ENCODE measurements at regions not wholly inside any gene's neighbourhood (a gene's known extent, or its start where the extent isn't known, plus 50 kb on each side); places are given as distances from the start of the nearest gene placed in this dataset.

DNA sequence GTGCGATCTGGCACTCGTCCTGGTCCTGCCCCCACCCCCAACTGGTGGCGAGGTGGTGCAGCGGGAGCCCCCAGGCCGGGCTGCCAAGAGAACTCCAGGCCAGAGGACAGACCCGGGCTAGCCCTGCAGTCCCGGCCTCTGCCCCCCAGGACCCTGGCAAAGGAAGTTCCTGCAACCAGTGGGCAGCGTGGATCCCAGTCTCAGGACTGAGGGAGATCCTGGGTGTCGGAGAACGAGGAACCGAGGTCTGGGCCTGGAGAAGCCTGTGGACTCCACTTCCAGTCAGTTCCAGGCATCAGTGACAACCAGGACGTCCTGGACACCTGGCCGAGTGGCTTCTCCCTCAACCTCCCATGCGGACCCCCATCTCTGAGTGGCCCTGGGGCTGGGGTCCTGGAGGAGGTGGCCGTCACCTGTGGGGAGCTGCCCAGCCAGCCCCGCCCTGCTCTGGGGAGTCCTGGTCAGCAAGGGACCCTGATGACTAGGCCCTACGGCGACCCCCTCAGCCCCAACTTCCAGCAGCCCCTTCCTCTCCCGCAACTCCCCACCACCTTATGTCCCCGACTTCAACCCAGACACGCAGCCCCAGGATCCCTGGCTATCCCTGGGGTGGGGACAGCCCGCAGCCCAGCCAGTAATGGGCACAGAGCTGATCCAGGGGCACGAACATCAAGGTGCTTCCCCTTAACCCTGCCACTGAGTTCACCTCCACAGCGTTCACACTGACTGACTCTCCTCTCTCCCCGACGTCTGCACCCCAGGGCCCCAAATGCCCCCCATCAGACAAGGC, 53.7 kb upstream of the NKX1-1 start:
- DNase-seq, result no peak

DNA sequence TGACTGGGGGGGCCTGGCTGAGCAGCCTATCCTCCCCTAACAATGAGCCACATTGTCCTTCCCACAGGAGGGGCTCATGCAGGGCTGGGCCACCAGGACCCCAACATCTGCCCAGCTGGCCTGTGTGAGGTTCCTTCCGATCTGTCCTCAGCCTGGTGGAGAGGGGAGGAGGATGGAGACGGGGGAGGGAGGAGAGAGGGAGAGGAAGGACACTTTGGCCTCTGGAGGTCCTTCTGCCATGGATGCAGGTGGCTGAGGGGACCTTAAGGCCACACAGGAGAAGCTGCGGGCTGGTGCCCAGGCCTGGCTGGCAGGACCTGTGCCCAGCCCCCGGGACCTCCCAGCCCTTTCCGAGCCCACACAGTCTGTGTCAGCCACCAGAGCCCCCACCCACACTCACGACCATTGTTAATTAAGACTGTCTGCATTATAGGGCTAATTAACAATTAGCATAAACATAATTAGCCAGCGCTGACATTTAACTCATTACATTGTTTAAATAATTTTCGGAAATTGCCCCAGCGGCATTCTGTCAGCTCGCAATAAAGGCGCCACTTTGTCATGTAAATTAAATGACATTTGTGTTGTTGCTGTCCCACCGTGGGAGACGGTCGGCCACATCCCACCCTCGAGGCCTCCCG, 53.0 kb upstream of the NKX1-1 start:
- DNase-seq, result no peak

DNA sequence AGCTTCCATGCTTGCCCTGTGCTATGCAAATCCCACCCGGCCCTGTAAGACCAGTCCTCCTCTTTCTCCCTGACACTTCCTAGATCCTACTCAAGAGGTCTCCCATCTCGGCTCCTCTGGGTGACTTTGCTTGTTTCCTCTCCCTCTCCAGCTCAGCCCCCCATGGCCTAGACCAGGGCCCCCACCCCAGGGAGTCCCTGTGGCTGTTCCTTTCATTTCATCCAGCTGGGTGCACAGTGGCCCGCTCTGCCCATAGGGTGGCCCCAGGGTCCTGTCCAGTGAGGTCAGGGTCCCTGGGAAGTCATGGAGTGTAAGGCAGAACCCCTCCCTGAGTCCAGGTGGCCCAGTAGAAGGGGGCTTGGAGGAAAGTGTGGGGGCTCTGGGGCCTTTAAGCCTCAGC, 52.3 kb upstream of the NKX1-1 start:
- DNase-seq, result no peak

All from NCI-H2029 treated with DMSO at 0.1 percent for 48 hours (cell line).